SK-N-MC (cell line): ENCODE measurements at regions not wholly inside any gene's neighbourhood (a gene's known extent, or its start where the extent isn't known, plus 50 kb on each side); places are given as distances from the start of the nearest gene placed in this dataset.

Experiments used
- DNase-seq: peaks from one replicate; pipeline ENCODE4 v3.0.0-alpha.2; 2011; ENCODE audit warnings: low read depth, low spot score
- H3K27ac ChIP-seq: fragments of 200-600 bp; sonication (generic); 2 replicates; pipeline ENCODE4 v1.5.1; 2016; ENCODE audit warnings: mixed run types
- H3K36me3 ChIP-seq: fragments of 200-600 bp; sonication (generic); 2 replicates; pipeline ENCODE4 v1.6.1; 2017; ENCODE audit warnings: antibody characterized with exemption, low read length, mixed read lengths; ENCODE audit not compliant: insufficient read depth
- H3K4me3 ChIP-seq: fragments of 200-600 bp; sonication (generic); 2 replicates; pipeline ENCODE4 v1.5.1; 2016
- H3K9ac ChIP-seq: fragments of 200-600 bp; sonication (generic); 2 replicates; pipeline ENCODE4 v1.8.0; 2017; ENCODE audit warnings: mixed run types, mixed read lengths; ENCODE audit not compliant: insufficient read length
- H3K9me3 ChIP-seq: fragments of 200-600 bp; sonication (generic); 2 replicates; pipeline ENCODE4 v1.6.1; 2017; ENCODE audit warnings: low read depth, mild to moderate bottlenecking, antibody characterized with exemption, low read length, moderate library complexity, mixed read lengths
- EZH2 ChIP-seq: fragments of 200-600 bp; sonication (generic); IDR thresholded peaks from one replicate; pipeline ENCODE4 v1.6.1; 2017; ENCODE audit warnings: antibody characterized with exemption
- FOXP2 ChIP-seq: optimal IDR thresholded peaks from 2 replicates; pipeline ENCODE3; 2011; ENCODE audit warnings: mild to moderate bottlenecking, moderate library complexity; ENCODE audit not compliant: insufficient read depth; ENCODE audit errors: extremely low read length, control extremely low read depth
- POLR2AphosphoS5 ChIP-seq: IDR thresholded peaks from 2 replicates; pipeline ENCODE4 v1.6.1; 2012; ENCODE audit warnings: mild to moderate bottlenecking, low read depth, low read length, borderline replicate concordance

DNA sequence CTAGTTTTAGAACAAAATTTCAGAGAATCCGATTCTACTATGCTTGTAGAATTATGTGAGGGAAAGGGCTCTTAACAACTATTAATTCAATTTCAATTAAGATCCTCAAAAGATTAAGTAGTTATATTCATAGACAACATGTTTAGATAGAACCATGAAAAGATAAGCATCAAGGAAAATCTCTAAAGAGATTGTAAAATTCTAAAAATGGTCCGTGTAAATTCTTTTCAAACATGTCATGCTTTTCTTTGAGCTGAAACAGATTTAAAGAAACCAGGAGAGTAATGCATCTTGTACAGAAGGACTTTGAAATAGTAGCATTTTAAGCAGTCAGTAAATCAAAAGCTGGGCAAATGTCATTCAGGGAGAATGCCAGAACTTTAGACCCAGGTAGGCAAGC is 1080.6 kb upstream of the B3GALT2 start:
- Histone ChIP-seq H3K9ac (no peak overlapping the region), H3K9me3 (no peaks in the 10 kb centered on the region), H3K4me3 (no peak overlapping the region), H3K27ac (no peak overlapping the region), H3K36me3 (no peaks in the 10 kb centered on the region)
- DNase-seq, result no peak
- TF ChIP-seq FOXP2 (no peak), POLR2AphosphoS5 (no peak), EZH2 (no peak)

DNA sequence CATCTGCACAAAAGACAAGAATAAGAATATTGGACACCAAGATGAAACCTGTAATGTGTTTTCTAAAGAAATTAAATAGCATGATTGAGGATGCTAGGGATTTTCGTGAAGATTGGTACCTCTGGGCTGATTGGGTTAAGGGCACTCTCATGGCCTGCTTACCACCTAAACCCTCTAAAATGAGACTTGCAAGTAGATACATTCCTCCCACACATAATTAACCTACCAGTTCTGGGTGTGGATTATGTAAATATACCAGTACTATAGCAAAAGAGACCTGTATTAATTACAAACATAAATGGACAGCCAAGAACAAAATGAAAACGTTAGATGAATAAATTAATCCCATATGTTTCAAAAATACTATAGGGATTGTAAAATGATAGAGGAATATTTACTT is 1069.6 kb upstream of the B3GALT2 start:
- no peaks in the 10 kb centered on the region for H3K36me3 ChIP-seq
- no peak overlapping the region for H3K9ac ChIP-seq
- no peak for DNase-seq
- H3K27ac ChIP-seq, result no peak overlapping the region
- no peaks in the 10 kb centered on the region for H3K9me3 ChIP-seq
- H3K4me3 ChIP-seq, result no peak overlapping the region
- TF ChIP-seq FOXP2 (no peak), POLR2AphosphoS5 (no peak), EZH2 (no peak)

DNA sequence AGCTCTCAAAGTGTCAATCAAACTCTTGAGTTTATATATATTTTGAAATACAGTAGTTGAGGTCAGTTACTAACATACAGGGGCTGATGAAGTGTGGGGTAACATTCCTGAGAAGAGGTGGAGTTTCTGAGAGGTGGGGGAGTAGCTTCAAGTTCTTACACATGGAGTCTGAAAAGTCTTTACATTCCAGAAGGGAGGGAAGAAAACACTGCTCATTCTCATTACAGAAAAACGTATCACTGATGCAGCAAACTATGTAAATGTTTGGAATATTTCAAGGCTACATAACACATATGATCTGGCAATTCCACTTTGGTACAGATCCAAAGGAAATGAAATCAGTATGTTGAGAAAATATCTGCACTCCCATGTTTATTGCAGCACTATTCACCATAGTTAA is 1065.8 kb upstream of the B3GALT2 start:
- Histone ChIP-seq H3K9ac (no peak overlapping the region), H3K36me3 (no peaks in the 10 kb centered on the region), H3K9me3 (no peaks in the 10 kb centered on the region), H3K4me3 (no peak overlapping the region), H3K27ac (no peak overlapping the region)
- no peak for DNase-seq
- TF ChIP-seq POLR2AphosphoS5 (no peak), EZH2 (no peak), FOXP2 (no peak)

- TF ChIP-seq POLR2AphosphoS5 (no peak), EZH2 (no peak), FOXP2 (no peak)
- Histone ChIP-seq H3K9me3 (no peaks in the 10 kb centered on the region), H3K36me3 (no peaks in the 10 kb centered on the region), H3K9ac (no peak overlapping the region), H3K27ac (no peak overlapping the region), H3K4me3 (no peak overlapping the region)
- no peak for DNase-seq
These were observed 1054.8 kb upstream of the B3GALT2 start for GRCh38 chr1:194241215-194241614.

GRCh38 chr1:194233069-194233468 is 1046.7 kb upstream of the B3GALT2 start:
- H3K36me3 ChIP-seq, result no peaks in the 10 kb centered on the region
- H3K27ac ChIP-seq, result no peak overlapping the region
- H3K9ac ChIP-seq, result no peak overlapping the region
- H3K9me3 ChIP-seq, result no peaks in the 10 kb centered on the region
- no peak overlapping the region for H3K4me3 ChIP-seq
- TF ChIP-seq FOXP2, result no peak
- no peak for TF ChIP-seq EZH2
- TF ChIP-seq POLR2AphosphoS5, result no peak
- DNase-seq, result no peak

- Histone ChIP-seq H3K4me3 (no peak overlapping the region), H3K36me3 (no peaks in the 10 kb centered on the region), H3K9me3 (no peaks in the 10 kb centered on the region), H3K27ac (no peak overlapping the region), H3K9ac (no peak overlapping the region)
- no peak for DNase-seq
- TF ChIP-seq FOXP2 (no peak), POLR2AphosphoS5 (no peak), EZH2 (no peak)
These were observed 1044.1 kb upstream of the B3GALT2 start for GRCh38 chr1:194230351-194231144.

GRCh38 chr1:194228427-194228826 is 1042.0 kb upstream of the B3GALT2 start:
- TF ChIP-seq FOXP2 (no peak), EZH2 (no peak), POLR2AphosphoS5 (no peak)
- no peaks in the 10 kb centered on the region for H3K36me3 ChIP-seq
- no peak overlapping the region for H3K4me3 ChIP-seq
- no peak overlapping the region for H3K27ac ChIP-seq
- DNase-seq, result no peak
- H3K9ac ChIP-seq, result no peak overlapping the region
- H3K9me3 ChIP-seq, result no peaks in the 10 kb centered on the region

GRCh38 chr1:194227161-194227560 is 1040.7 kb upstream of the B3GALT2 start:
- no peak overlapping the region for H3K27ac ChIP-seq
- H3K9me3 ChIP-seq, result no peaks in the 10 kb centered on the region
- no peaks in the 10 kb centered on the region for H3K36me3 ChIP-seq
- DNase-seq, result no peak
- H3K9ac ChIP-seq, result no peak overlapping the region
- TF ChIP-seq POLR2AphosphoS5 (no peak), FOXP2 (no peak), EZH2 (no peak)
- no peak overlapping the region for H3K4me3 ChIP-seq

DNA sequence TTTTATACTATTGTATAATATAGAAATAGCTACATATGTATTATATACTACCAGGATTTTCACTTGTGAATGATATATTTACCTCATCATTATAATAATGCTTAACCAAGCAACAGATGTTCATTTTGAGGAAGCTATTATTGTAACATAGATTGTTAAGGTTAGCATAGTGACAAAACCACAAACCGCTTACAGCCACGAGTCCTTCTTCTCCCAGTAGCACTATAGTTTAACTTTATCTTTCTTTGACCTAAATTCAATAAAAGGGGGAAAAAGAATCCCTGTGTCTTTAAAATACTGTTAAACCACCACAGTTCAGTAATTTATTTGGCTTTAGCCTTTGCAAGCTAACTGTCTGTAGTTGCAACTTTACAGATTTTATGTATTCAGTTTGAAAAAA is 1039.4 kb upstream of the B3GALT2 start:
- H3K27ac ChIP-seq, result no peak overlapping the region
- H3K9ac ChIP-seq, result no peak overlapping the region
- H3K4me3 ChIP-seq, result no peak overlapping the region
- TF ChIP-seq FOXP2 (no peak), POLR2AphosphoS5 (no peak), EZH2 (no peak)
- no peak for DNase-seq
- no peaks in the 10 kb centered on the region for H3K9me3 ChIP-seq
- H3K36me3 ChIP-seq, result no peaks in the 10 kb centered on the region

- Histone ChIP-seq H3K9ac (no peak overlapping the region), H3K4me3 (no peak overlapping the region), H3K36me3 (no peaks in the 10 kb centered on the region), H3K27ac (no peak overlapping the region), H3K9me3 (no peaks in the 10 kb centered on the region)
- no peak for TF ChIP-seq FOXP2
- DNase-seq, result no peak
These were observed 1037.2 kb upstream of the B3GALT2 start for GRCh38 chr1:194223596-194223995.
